ENCODE measurements at regions not wholly inside any gene's neighbourhood (a gene's known extent, or its start where the extent isn't known, plus 50 kb on each side); places are given as distances from the start of the nearest gene placed in this dataset.

DNA sequence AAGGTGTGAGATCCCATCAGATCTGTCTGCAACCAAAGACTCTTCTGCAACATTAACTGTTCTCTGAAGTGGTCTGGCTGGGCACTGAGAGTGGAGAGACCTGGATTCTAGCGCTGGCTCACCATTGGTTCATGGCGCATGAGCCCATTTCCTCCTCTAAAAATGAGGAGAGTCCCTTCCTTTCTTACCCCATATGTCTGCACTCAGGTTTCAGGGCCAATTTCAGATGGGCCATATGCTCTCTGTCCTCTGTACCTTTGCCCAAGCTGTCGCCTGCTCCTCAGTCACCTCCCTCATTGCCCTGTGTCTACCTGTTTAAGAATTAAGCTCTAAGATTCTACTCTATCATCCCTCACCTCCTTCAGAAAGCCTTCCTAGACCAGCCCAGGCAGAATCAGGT is 484.7 kb downstream of the INSC start:
- TF ChIP-seq, protein P1, sequence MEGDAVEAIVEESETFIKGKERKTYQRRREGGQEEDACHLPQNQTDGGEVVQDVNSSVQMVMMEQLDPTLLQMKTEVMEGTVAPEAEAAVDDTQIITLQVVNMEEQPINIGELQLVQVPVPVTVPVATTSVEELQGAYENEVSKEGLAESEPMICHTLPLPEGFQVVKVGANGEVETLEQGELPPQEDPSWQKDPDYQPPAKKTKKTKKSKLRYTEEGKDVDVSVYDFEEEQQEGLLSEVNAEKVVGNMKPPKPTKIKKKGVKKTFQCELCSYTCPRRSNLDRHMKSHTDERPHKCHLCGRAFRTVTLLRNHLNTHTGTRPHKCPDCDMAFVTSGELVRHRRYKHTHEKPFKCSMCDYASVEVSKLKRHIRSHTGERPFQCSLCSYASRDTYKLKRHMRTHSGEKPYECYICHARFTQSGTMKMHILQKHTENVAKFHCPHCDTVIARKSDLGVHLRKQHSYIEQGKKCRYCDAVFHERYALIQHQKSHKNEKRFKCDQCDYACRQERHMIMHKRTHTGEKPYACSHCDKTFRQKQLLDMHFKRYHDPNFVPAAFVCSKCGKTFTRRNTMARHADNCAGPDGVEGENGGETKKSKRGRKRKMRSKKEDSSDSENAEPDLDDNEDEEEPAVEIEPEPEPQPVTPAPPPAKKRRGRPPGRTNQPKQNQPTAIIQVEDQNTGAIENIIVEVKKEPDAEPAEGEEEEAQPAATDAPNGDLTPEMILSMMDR (IDR thresholded peaks at IDR 0.05): no peak
- no peak for TF ChIP-seq POLR2A (IDR thresholded peaks at IDR 0.05)
